ENCODE measurements at regions not wholly inside any gene's neighbourhood (a gene's known extent, or its start where the extent isn't known, plus 50 kb on each side); places are given as distances from the start of the nearest gene placed in this dataset.

- WGBS, 2 donors: 89 to 92% methylated on average over 3 to 28 of the region's 28 CpGs
- DNase-seq (no peak), ATAC-seq (no peak)
- TF ChIP-seq CTCF (IDR thresholded peaks at IDR 0.05) (no peak), POLR2A (IDR thresholded peaks at IDR 0.05) (no peak)
- Histone ChIP-seq H3K4me3 (no peak overlapping the region), H3K27me3 (no peaks in the 10 kb centered on the region), H3K4me1 (no peaks in the 10 kb centered on the region), H3K27ac (no peak overlapping the region), H3K9me3 (no peaks in the 10 kb centered on the region), H3K36me3 (replicated peaks in 1 of 2; ENCODE audit: insufficient read depth in 1 of 2, low read depth in 2 of 2) (no peaks in the 10 kb centered on the region)
- intact Hi-C loops (cut with DNase I): no loop called here
These were observed 1113.8 kb upstream of the LRRTM3 start for GRCh38 chr10:65811931-65812525.

- TF ChIP-seq POLR2A (IDR thresholded peaks at IDR 0.05) (no peak), CTCF (IDR thresholded peaks at IDR 0.05) (no peak)
- DNase-seq (no peak), ATAC-seq (no peak)
- Histone ChIP-seq H3K4me3 (no peak overlapping the region), H3K27ac (no peak overlapping the region), H3K36me3 (replicated peaks in 1 of 2; ENCODE audit: insufficient read depth in 1 of 2, low read depth in 2 of 2) (no peaks in the 10 kb centered on the region), H3K27me3 (no peaks in the 10 kb centered on the region), H3K4me1 (no peaks in the 10 kb centered on the region), H3K9me3 (no peaks in the 10 kb centered on the region)
- WGBS, 2 donors: 32 to 48% methylated on average over 1 of the region's 1 CpG
- intact Hi-C loops (cut with DNase I): no loop called here
These were observed 1109.3 kb upstream of the LRRTM3 start for GRCh38 chr10:65816536-65816935.

GRCh38 chr10:65818990-65819389, 1106.8 kb upstream of the LRRTM3 start:
- no peak for TF ChIP-seq POLR2A (IDR thresholded peaks at IDR 0.05)
- TF ChIP-seq CTCF (IDR thresholded peaks at IDR 0.05): no peak
- no peaks in the 10 kb centered on the region for H3K36me3 ChIP-seq (replicated peaks in 1 of 2; ENCODE audit: insufficient read depth in 1 of 2, low read depth in 2 of 2)

GRCh38 chr10:65827359-65827758, 1098.5 kb upstream of the LRRTM3 start:
- no peak overlapping the region for H3K4me3 ChIP-seq
- intact Hi-C loops (cut with DNase I): no loop called here
- no peak for DNase-seq
- 50 to 65% methylated on average over 1 of the region's 1 CpG for WGBS, 2 donors
- H3K9me3 ChIP-seq: no peaks in the 10 kb centered on the region
- no peak overlapping the region for H3K27ac ChIP-seq
- TF ChIP-seq CTCF (IDR thresholded peaks at IDR 0.05) (no peak), POLR2A (IDR thresholded peaks at IDR 0.05) (no peak)
- no peaks in the 10 kb centered on the region for H3K4me1 ChIP-seq
- H3K36me3 ChIP-seq (replicated peaks in 1 of 2; ENCODE audit: insufficient read depth in 1 of 2, low read depth in 2 of 2): no peaks in the 10 kb centered on the region
- ATAC-seq: no peak
- H3K27me3 ChIP-seq: no peaks in the 10 kb centered on the region

More at GRCh38 chr10:65818990-65819389, 1106.8 kb upstream of the LRRTM3 start:
- Histone ChIP-seq H3K4me3 (no peak overlapping the region), H3K9me3 (no peaks in the 10 kb centered on the region), H3K4me1 (no peaks in the 10 kb centered on the region), H3K27me3 (no peaks in the 10 kb centered on the region), H3K27ac (no peak overlapping the region)
- intact Hi-C loops (cut with DNase I): no loop called here
- DNase-seq (no peak), ATAC-seq (no peak)
- WGBS, 2 donors: 62 to 63% methylated on average over 3 of the region's 3 CpGs

- Histone ChIP-seq H3K36me3 (replicated peaks in 1 of 2; ENCODE audit: insufficient read depth in 1 of 2, low read depth in 2 of 2) (no peaks in the 10 kb centered on the region), H3K4me1 (peaks cover 3% of the 10 kb centered on the region), H3K27me3 (no peaks in the 10 kb centered on the region), H3K4me3 (no peak overlapping the region), H3K9me3 (no peaks in the 10 kb centered on the region), H3K27ac (no peak overlapping the region)
- ATAC-seq (no peak), DNase-seq (no peak)
- TF ChIP-seq POLR2A (IDR thresholded peaks at IDR 0.05): no peak
- no peak for TF ChIP-seq CTCF (IDR thresholded peaks at IDR 0.05)
- intact Hi-C loops (cut with DNase I): no loop called here
These were observed 1087.0 kb upstream of the LRRTM3 start for GRCh38 chr10:65838811-65839210.

Data from body of pancreas (tissue), 4 donors.